Dedifferentiated amniotic fluid mesenchymal stem cell (primary cell): ENCODE measurements at regions not wholly inside any gene's neighbourhood (a gene's known extent, or its start where the extent isn't known, plus 50 kb on each side); places are given as distances from the start of the nearest gene placed in this dataset.

Experiments used
- DNase-seq: peaks from one replicate; pipeline ENCODE4 v3.0.0-alpha.2; 2016; ENCODE audit errors: extremely low spot score

DNA sequence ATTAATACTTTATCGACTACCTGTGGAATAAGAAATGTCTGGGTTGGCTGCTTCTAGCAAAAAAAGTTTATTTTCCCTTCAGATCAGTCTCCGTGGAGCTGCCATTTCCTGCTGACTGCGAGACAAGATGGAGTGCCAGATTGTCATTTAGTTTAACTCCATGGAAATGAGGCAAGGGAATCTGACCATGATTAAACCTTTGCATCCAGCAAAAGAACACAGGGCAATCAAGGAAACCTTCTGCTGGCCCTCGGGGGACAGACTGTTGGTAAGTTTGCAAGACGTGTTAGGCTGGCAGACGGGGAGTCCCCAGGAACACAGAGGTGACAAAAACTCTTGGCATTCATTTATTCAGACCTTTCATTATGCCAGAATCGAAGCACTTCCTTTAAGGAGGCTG lies 52.2 kb upstream of the SPACA1 start:
- DNase-seq = no peak

DNA sequence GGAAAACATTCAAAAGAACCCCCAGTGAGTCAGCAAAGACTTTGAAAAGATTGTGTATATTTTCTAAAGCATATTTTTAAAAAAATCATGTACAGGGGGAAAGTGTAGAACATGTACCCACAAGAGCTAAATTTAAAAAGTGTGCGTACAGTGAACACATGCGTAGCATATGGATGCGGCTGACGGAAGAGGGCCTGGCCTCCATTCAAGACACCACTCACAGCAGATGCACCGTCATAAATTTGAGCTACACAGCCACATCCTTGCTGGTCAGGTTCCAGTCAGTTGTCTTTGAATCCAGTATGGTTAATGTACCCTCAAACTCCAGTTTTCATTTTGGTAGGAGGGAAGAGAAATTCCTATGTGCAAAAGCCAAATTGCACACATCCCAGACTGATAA lies 54.3 kb upstream of the SPACA1 start:
- DNase-seq = no peak

DNA sequence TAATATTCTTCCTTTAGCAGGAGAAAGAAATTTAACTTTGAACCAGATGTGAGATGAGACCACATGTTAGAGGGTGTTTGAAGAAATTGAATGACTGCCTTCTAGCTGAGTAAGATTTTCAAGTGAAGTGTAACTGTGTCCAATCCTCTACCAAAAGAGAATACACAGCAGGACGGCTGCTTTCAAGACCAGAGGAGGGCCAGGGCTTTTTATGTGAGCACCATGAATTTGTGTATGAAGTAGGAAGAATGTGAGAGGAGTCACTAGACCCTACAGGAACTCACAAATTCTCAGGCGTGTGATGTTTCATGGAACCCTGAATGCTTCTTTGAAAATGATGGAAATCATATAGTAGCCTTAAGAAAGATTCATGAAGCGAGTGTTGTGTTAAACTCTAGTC lies 56.8 kb upstream of the SPACA1 start:
- DNase-seq = no peak

DNA sequence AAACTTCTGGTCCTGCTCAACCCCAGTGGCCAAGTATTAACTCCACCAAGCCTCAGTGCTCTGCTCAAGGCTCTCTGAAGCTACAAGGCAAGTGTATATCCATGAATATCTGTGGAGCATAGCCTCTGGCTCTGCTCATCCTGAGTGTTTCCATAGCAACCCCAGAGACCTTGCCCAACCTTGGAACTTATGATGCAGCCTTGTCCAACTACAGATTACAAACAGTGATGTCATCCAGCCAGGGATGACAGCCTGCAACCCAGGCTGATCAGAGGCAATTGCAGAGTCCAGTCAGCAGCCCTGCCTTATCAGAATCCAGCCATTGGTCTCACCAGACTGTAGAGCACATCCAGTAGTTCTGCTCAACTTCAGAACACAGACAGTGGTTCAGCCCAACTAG lies 65.5 kb upstream of the SPACA1 start:
- DNase-seq = no peak

DNA sequence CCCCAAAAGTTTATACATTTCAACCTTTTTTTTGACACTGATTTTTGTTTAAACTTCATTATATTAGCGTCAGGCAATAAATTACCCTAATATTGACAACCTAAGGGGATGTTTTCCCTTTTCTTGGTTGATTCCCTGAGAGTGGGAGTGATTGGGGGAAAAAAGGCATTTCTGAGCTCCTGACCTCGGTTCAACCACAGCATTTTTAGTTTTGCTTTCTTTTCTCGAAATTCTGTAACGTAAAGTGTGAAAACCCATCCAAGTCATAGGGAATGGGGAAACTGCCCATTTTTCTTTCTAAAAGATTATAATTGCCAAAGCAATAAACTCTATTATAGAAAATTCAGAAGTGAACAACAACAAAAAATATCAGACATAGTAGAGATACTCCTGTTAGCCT lies 67.9 kb upstream of the SPACA1 start:
- DNase-seq = no peak

DNA sequence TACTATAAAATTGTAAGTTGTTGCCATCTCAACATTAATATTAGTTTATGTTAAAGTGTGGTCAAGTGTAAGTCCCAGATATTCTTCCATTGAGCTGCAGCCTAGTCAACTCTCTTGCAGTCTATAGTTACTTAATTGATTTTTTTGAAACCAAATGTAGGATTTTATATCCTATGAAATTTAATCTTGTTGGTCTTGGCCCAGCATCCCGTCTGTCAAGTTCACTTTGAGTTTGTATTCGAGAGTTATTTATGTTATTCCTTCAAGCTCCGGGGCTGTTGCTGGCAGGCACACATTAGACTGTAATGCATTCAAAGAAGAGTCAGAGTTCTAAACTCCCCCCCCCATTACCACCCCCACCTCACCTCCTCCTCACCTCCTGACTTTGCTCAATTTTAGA lies 71.0 kb upstream of the SPACA1 start:
- DNase-seq = no peak

DNA sequence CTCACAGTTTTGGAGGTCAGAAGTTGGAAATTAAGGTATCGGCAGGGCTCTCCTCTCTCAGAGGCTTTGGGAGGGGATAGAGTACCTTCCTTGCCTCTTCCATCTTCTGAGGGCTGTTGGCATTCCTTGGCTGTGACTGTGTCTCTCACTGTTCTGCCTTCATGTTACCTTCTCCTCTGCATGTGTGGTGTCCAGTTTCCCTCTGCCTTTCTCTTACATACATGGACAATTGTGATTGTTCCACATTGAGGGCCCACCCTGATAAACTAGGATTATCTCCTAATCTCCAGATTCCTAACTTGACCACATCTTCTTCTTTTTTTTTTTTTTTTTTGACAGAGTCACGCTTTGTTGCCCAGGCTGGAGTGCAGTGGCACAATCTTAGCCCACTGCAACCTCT lies 72.1 kb upstream of the SPACA1 start:
- DNase-seq = no peak

DNA sequence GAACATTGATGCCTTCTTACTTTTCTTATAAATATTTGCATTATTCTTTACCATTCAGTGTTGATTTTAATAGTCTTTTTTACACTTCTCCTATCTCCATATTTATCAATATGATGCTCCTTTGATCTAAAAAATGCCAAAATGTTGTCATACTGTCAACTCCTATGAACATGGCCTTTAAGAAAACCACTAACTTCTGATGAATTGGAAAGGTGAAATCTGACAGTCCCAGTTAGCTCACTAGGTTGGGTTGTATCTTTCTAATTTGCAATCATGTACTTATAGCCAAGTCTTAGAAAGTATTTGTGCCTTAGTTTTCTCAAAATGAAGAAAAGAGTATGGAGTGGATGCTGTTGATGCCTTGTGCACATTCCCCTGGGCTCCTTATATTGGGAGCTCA lies 75.4 kb upstream of the SPACA1 start:
- DNase-seq = no peak

DNA sequence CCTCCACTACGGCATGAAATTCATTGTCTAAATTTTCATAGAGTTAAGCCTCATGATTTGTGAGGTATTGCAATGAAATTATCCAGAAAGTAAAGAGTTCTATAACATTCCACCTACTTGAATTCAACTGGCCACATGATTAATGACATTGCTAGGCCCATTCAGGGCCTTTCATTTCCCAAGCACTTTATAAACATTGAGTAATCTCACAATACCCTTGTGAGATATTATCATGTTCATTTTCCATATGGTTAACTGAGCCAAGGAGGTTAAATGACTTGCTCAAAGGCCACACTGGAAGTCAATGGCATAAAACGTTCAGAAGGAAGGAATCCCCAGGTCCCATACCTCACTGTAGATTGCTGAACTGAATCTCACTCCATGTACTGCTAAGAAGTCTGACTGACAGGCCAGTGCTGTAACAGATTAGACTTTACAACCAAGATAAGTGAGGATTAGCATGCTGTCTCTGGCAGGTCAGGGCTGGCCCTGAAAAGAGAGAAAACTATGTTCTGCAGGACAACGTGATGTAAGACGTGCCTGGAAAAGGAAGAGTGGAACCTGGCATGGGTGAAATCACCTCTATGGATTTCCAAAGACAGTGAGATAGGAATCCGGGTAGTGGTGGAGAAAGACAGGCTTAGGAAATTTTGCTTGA lies 75.9 kb upstream of the SPACA1 start:
- DNase-seq = no peak

DNA sequence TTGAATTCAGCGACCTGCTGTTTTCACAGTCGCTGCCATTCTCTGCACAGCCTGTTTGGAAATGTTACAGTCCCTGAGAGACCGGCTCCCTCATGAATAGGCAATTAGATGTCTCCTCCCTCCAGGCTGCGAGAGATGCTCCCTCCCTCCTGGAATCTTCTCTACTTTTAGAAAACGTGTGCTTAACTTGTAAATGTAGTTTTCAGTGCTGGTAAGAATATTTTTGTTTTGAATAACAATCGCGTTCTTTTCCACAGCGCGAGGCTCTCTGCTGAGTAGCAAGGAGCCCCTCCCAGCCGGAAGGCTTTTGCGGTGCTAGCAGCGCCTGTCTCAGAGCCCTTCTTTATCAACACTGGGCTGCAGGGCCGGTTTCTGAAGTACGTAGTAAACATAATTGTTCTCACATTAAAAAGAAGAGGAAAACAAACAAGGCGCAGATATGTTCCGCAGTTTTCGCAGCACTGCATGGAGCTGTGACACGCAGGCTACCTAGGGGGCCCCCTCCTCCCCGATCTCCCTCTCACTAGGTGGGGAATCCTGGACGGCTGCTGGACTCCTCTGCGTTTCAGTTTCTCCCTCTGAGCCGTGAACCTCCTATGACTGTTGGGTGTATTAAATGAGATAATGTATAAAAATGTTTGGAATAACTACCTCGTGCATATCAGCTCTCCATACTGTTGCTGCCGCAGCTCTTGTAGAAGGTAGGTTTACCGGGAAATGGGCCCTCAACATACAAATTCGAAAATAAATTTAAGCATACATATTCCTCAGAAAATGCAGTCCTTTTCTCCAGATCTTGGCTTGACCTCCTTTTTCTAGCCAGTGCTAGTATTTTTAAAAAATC lies 79.0 kb upstream of the SPACA1 start:
- DNase-seq = no peak

DNA sequence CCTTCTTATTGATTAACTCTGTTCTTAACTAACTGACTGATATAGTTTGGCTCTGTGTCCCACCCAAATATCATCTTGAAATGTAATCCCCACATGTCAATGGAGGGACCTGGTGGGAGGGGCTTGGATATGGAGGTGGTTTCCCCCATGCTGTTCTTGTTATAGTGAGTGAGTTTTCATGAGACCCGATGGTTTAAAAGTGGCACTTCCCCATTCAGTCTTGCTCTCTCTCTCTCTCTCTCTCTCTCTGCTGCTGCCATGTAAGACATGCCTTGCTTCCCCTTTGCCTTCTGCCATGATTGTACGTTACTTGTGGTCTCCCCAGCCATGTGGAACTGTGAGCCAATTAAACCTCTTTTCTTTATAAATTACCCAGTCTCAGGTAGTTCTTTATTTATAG lies 81.8 kb upstream of the SPACA1 start:
- DNase-seq = no peak

DNA sequence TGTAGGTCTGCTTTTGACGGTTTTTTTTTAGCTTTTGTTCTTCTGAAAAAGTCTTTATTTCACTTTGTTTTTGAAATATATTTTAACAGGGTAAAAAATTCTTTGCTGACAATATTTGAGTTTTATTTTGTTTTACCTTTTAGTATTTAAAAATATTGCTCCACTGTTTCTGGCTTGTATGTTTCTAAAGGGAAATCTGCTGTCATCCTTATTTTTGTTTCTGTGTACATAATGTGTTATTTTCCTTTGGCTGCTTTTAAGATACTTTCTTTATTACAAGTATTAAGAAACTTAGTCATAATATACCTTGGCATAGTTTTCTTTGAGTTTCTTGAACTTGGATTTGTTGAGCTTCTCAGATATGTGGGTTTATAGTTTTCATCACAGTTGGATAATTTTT lies 88.6 kb upstream of the SPACA1 start:
- DNase-seq = no peak

DNA sequence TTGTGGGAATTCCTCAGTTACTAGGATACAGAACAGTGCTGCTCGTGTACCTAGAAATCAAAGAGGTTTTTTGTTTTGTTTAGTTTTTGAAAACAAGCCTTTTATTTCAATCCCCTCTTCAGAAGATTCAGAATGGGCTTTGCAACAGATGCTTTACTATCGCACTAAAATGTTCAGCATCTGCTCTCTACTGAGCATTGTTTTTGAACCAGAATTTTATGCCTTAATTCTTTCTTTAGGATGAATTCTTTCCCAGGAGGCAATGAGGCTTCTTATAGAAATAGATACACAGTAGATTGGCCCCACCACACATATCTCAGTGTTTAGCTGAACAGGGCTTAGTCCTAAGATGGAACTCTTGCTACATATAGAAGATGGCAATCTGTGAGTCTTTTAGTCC lies 95.9 kb upstream of the SPACA1 start:
- no peak for DNase-seq

DNA sequence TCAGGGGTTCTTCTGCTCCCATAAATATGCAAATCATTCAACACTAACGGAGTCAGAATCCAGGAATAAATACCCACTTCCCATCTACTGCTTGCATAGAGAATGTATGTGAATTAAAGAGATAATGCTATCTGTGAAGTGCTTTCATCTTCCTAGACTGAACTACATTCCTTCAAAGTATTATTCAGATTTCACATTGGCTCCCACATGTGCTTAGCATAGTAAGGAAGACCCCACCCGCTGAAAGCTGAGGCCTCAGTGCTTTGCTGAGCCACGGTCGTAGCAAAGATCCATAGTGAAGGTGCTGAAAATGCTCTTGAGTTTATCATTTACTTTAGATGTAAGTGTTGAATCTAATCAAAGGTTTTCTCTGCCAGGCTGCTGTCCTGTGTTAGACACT lies 97.0 kb upstream of the SPACA1 start:
- no peak for DNase-seq

DNA sequence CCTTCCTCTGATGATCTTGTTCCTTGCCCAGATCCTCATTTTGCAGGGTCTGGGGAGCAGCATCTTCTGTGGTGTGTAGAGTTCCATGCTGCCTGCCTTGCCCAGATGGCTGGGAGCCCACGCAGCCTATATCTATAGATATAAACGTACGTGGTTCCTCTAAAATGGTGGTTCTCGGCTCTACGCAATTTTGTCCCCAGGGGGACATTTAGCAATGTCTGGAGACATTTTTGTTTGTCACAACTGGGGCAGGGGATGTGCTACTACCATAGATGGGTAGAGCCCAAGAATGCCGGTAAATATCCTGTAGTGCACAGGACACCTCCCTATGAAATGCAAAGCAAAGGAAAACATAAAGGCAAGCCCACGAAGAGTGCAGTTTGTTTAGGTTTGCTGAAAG lies 98.4 kb upstream of the SPACA1 start:
- no peak for DNase-seq

DNA sequence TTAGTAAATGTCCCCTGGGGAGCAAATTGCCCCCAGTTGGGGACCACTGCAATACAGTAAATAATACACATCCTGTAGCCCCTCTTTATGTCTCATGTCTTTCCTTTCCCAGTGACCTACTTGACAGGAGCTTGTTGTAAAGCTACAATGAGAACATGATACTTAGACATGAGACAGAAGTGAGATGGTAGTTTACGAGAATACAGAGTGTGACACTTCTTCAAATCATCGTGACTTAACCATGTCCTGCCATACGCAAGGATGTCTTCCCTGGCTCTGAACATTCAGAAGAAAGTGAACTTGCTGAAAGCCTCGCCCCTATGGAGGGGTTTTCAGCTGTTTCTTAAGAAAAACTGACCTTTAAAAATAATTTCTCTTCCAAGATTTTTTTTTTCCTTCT lies 101.0 kb upstream of the SPACA1 start:
- no peak for DNase-seq

DNA sequence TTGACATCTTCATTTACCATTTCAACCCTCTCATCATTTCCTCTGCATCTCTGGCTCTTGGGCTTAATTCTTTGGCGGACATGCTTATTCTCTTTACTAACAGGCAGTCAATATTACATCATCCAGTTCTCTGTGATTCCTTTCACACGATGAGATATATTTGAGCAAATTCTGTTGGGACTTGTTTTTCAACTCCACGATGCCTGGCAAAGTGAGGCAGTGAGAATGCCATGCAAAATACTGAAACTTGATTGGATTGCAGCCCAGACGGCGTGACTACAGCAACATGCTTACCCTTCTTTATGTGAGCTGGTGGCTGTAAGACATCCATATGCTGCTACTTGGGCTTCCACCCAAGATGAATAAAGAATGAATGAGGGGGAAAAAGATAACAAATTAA lies 101.7 kb upstream of the SPACA1 start:
- no peak for DNase-seq

DNA sequence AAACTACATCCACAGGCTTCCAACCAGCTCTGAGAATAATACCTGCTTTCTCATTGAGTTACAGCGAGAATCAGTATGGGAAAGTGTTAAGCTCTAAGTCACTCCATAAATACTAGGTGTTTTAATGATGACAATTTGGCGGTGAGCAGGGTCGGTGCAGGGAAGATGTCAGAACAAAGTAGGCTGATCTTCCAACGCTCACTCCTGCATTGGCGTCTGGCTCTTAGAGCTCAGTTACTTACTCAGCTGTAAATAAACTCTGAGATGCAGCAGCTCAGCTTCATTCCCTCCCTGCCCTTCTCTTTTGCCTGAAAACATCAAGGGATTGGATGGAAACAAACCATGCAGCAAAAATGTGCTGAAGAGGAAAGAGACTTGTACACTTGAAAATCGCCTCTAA lies 102.5 kb upstream of the SPACA1 start:
- no peak for DNase-seq

DNA sequence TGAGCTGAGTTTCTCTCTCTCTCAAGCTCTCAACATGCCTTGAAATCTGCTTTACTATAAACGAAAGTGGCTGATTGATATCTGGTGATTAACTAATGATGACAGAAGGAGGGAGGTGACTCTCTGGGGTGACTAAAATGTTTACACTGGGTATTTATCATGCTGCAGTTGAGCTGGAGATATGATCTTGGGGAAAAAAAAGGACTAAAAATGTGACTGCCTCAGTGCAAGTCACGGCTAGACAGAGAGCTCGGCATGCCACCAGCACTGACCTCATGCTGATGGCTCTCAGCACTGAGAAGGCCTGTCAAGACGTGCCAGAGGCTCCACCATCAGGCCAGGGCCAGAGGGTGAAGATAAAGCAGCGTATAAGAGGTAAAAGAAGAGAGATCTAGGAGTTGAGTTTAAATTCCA lies 103.1 kb upstream of the SPACA1 start:
- no peak for DNase-seq

DNA sequence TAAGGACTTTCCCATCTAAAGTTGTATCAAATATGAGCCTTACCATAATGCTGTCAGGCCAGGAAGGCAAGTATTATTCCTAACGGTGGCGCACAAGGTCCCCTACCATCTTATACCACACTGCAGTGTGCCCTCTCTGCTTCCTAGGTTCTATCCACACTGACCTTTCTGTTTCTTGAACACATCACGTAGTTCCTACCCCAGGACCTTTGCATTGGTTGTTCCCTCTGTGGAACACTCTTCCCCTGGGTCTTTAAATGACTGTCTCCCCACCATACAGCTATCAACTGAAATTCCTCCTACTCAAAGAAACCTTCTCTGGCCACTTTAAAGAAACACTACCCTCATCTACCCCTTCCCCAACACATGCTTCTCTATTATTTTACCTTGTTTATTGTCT lies 104.5 kb upstream of the SPACA1 start:
- no peak for DNase-seq

DNA sequence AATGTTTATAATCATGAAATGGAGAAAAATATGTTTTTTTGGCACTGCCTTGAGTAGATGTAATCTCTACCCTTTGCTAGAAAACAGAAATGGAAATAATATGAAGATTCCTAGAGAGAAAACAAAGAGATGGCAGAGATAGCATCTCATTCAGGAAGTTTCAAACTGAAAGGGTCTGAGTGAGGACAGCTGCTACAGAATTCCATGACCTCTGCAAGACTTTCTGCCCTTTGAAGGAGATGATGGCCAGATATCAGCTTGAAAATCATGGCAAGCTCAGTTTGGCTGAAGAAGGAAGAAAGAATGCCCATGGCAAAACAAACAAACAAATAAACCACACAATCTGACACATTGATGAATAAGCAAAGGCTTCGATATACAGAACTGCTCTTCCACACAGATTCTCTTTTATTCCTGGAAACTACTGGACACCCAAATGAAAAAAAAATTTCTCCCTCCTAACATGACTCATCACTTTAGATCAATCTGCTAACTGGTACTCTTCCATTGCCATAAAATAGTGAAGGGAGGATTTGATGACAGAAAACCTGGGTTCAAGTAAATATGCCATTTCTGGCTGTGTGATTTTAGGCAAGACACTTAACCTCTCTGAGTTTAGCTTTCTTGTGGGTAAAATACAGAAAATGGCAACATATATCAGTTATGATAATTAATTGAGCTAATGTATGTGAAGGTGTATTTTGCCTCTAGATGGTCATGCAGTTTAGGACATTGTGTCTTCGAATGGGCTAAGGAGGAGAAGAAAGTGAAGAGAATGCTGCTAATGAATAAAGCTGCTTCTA lies 105.9 kb upstream of the SPACA1 start:
- no peak for DNase-seq

DNA sequence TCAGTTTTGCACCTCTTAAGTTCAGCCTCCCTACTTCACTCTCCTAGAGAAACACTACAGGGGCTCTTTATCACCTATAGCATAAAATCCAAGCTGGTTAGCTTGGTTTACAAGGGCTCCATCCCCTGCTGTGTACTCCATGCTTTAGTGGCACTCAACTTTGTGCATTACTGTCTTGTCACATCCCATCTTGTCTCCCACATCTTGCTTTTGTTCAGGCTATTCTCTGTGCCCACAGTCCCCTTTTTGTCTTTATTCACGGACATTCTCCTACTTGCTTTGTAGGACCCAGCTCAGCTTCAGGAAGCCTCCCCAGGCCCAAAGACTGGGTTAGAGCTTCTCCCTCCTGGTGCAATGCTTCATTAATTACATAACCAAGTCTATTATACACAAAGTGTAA lies 107.9 kb upstream of the SPACA1 start:
- DNase-seq = no peak

DNA sequence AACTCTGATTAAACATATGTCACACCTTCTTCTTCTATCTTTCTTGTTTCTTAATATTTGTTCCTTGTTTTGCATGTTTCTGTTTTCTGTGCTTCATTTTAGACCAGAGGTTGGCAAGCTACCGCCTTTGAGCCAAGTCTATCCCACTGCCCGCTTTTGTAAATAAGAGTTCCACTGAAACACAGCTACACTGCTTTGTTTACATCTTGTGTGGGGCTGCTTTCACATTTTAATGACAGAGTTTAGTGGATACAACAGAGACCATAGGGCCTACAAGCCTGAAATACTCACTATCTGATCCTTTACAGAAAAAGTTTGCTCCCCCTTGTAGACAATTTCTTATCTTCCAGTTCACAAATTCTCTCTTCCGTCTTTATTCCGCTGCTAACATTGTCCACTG lies 109.4 kb upstream of the SPACA1 start:
- DNase-seq = no peak
